ENCODE measurements at regions not wholly inside any gene's neighbourhood (a gene's known extent, or its start where the extent isn't known, plus 50 kb on each side); places are given as distances from the start of the nearest gene placed in this dataset.

- no CpG with 5 or more reads among the region's 3 CpGs for WGBS
- Histone ChIP-seq H3K4me3 (ENCODE audit: insufficient read depth in 1 of 2, low read depth in 1 of 2, low read length in 2 of 2) (no peak overlapping the region), H2BK12ac (ENCODE audit: low read length in 2 of 2) (no peak overlapping the region)
Measured at GRCh38 chr17:52759864-52760263, 601.4 kb upstream of the CA10 start.

GRCh38 chr17:52758481-52758880 lies 600.0 kb upstream of the CA10 start:
- H3K9ac ChIP-seq (ENCODE audit: low read length): no peak overlapping the region
- no peak overlapping the region for H3K27ac ChIP-seq (ENCODE audit: low read length, poor library complexity, severe bottlenecking)
- no peaks in the 10 kb centered on the region for H3K36me3 ChIP-seq (ENCODE audit: control insufficient read depth in 1 of 2, insufficient read depth in 2 of 2, low read depth in 1 of 2, low read length in 2 of 2)
- H4K8ac ChIP-seq (ENCODE audit: low read length): no peak overlapping the region
- no peak overlapping the region for H3K23ac ChIP-seq (ENCODE audit: low read length in 2 of 2)
- H3K9me3 ChIP-seq (ENCODE audit: control insufficient read depth, low read length): no peaks in the 10 kb centered on the region
- no peaks in the 10 kb centered on the region for H3K27me3 ChIP-seq (ENCODE audit: control insufficient read depth in 1 of 2, insufficient read depth in 1 of 2, low read length in 2 of 2)
- no peak overlapping the region for H3K14ac ChIP-seq (ENCODE audit: low read length in 2 of 2)
- no peak overlapping the region for H4K91ac ChIP-seq (ENCODE audit: low read length)
- H2BK5ac ChIP-seq (ENCODE audit: low read depth, low read length, poor library complexity, severe bottlenecking): no peak overlapping the region
- H3K4ac ChIP-seq (ENCODE audit: low read depth in 1 of 2, low read length in 2 of 2): no peak overlapping the region
- DNase-seq: no peak
- H2AK5ac ChIP-seq (ENCODE audit: low read length, severe bottlenecking): no peak overlapping the region
- no peak overlapping the region for H3K4me3 ChIP-seq (ENCODE audit: insufficient read depth in 1 of 2, low read depth in 1 of 2, low read length in 2 of 2)
- no peak overlapping the region for H2BK12ac ChIP-seq (ENCODE audit: low read length in 2 of 2)
- H3K79me1 ChIP-seq (replicated peaks; ENCODE audit: low read length, poor library complexity, severe bottlenecking): no peaks in the 10 kb centered on the region
- WGBS: no CpG with 5 or more reads among the region's 1 CpG
- no peak overlapping the region for H2AFZ ChIP-seq (ENCODE audit: low read depth, low read length)
- H3K4me1 ChIP-seq (ENCODE audit: control insufficient read depth, insufficient read depth, low read depth, low read length): no peaks in the 10 kb centered on the region
- no peak overlapping the region for H2BK15ac ChIP-seq (ENCODE audit: low read depth, poor library complexity, severe bottlenecking)
- no peak overlapping the region for H2BK120ac ChIP-seq (ENCODE audit: low read depth, low read length)
- no peak overlapping the region for H3K4me2 ChIP-seq (ENCODE audit: low read length, poor library complexity, severe bottlenecking)
- no peak overlapping the region for H3K18ac ChIP-seq (ENCODE audit: low read depth in 1 of 2, low read length in 2 of 2)

More at GRCh38 chr17:52759864-52760263, 601.4 kb upstream of the CA10 start:
- H3K79me1 ChIP-seq (replicated peaks; ENCODE audit: low read length, poor library complexity, severe bottlenecking): no peaks in the 10 kb centered on the region
- H4K91ac ChIP-seq (ENCODE audit: low read length): no peak overlapping the region
- H3K27me3 ChIP-seq (ENCODE audit: control insufficient read depth in 1 of 2, insufficient read depth in 1 of 2, low read length in 2 of 2): no peaks in the 10 kb centered on the region
- no peak overlapping the region for H3K18ac ChIP-seq (ENCODE audit: low read depth in 1 of 2, low read length in 2 of 2)
- no peak overlapping the region for H2AFZ ChIP-seq (ENCODE audit: low read depth, low read length)
- no peak overlapping the region for H4K8ac ChIP-seq (ENCODE audit: low read length)
- no peaks in the 10 kb centered on the region for H3K36me3 ChIP-seq (ENCODE audit: control insufficient read depth in 1 of 2, insufficient read depth in 2 of 2, low read depth in 1 of 2, low read length in 2 of 2)
- H3K23ac ChIP-seq (ENCODE audit: low read length in 2 of 2): no peak overlapping the region
- H3K14ac ChIP-seq (ENCODE audit: low read length in 2 of 2): no peak overlapping the region
- DNase-seq: no peak
- H2BK5ac ChIP-seq (ENCODE audit: low read depth, low read length, poor library complexity, severe bottlenecking): no peak overlapping the region
- no peak overlapping the region for H2AK5ac ChIP-seq (ENCODE audit: low read length, severe bottlenecking)
- no peaks in the 10 kb centered on the region for H3K4me1 ChIP-seq (ENCODE audit: control insufficient read depth, insufficient read depth, low read depth, low read length)
- H2BK15ac ChIP-seq (ENCODE audit: low read depth, poor library complexity, severe bottlenecking): no peak overlapping the region
- no peak overlapping the region for H3K4me2 ChIP-seq (ENCODE audit: low read length, poor library complexity, severe bottlenecking)
- no peak overlapping the region for H3K9ac ChIP-seq (ENCODE audit: low read length)
- H3K27ac ChIP-seq (ENCODE audit: low read length, poor library complexity, severe bottlenecking): no peak overlapping the region
- peaks cover under 1% of the 10 kb centered on the region for H3K9me3 ChIP-seq (ENCODE audit: control insufficient read depth, low read length)
- no peak overlapping the region for H3K4ac ChIP-seq (ENCODE audit: low read depth in 1 of 2, low read length in 2 of 2)
- no peak overlapping the region for H2BK120ac ChIP-seq (ENCODE audit: low read depth, low read length)

GRCh38 chr17:52756746-52757145 lies 598.2 kb upstream of the CA10 start:
- H2BK12ac ChIP-seq (ENCODE audit: low read length in 2 of 2): no peak overlapping the region
- no peak for DNase-seq
- no peak overlapping the region for H2BK5ac ChIP-seq (ENCODE audit: low read depth, low read length, poor library complexity, severe bottlenecking)
- no peak overlapping the region for H3K23ac ChIP-seq (ENCODE audit: low read length in 2 of 2)
- H3K18ac ChIP-seq (ENCODE audit: low read depth in 1 of 2, low read length in 2 of 2): no peak overlapping the region
- no peaks in the 10 kb centered on the region for H3K4me1 ChIP-seq (ENCODE audit: control insufficient read depth, insufficient read depth, low read depth, low read length)
- no peak overlapping the region for H3K4me2 ChIP-seq (ENCODE audit: low read length, poor library complexity, severe bottlenecking)
- no peak overlapping the region for H4K8ac ChIP-seq (ENCODE audit: low read length)
- no peaks in the 10 kb centered on the region for H3K79me1 ChIP-seq (replicated peaks; ENCODE audit: low read length, poor library complexity, severe bottlenecking)
- H3K4ac ChIP-seq (ENCODE audit: low read depth in 1 of 2, low read length in 2 of 2): no peak overlapping the region
- no peak overlapping the region for H2AK5ac ChIP-seq (ENCODE audit: low read length, severe bottlenecking)
- no peak overlapping the region for H4K91ac ChIP-seq (ENCODE audit: low read length)
- no peak overlapping the region for H2BK15ac ChIP-seq (ENCODE audit: low read depth, poor library complexity, severe bottlenecking)
- no peak overlapping the region for H3K9ac ChIP-seq (ENCODE audit: low read length)
- no peak overlapping the region for H3K14ac ChIP-seq (ENCODE audit: low read length in 2 of 2)
- H3K27me3 ChIP-seq (ENCODE audit: control insufficient read depth in 1 of 2, insufficient read depth in 1 of 2, low read length in 2 of 2): no peaks in the 10 kb centered on the region
- no peak overlapping the region for H3K4me3 ChIP-seq (ENCODE audit: insufficient read depth in 1 of 2, low read depth in 1 of 2, low read length in 2 of 2)
- H3K36me3 ChIP-seq (ENCODE audit: control insufficient read depth in 1 of 2, insufficient read depth in 2 of 2, low read depth in 1 of 2, low read length in 2 of 2): no peaks in the 10 kb centered on the region
- no peak overlapping the region for H3K27ac ChIP-seq (ENCODE audit: low read length, poor library complexity, severe bottlenecking)
- H2AFZ ChIP-seq (ENCODE audit: low read depth, low read length): no peak overlapping the region
- H2BK120ac ChIP-seq (ENCODE audit: low read depth, low read length): no peak overlapping the region
- H3K9me3 ChIP-seq (ENCODE audit: control insufficient read depth, low read length): no peaks in the 10 kb centered on the region

GRCh38 chr17:52754838-52755237 lies 596.3 kb upstream of the CA10 start:
- H2AFZ ChIP-seq (ENCODE audit: low read depth, low read length): no peak overlapping the region
- H2BK12ac ChIP-seq (ENCODE audit: low read length in 2 of 2): no peak overlapping the region
- H3K79me1 ChIP-seq (replicated peaks; ENCODE audit: low read length, poor library complexity, severe bottlenecking): no peaks in the 10 kb centered on the region
- no peak overlapping the region for H3K4me3 ChIP-seq (ENCODE audit: insufficient read depth in 1 of 2, low read depth in 1 of 2, low read length in 2 of 2)
- no peaks in the 10 kb centered on the region for H3K27me3 ChIP-seq (ENCODE audit: control insufficient read depth in 1 of 2, insufficient read depth in 1 of 2, low read length in 2 of 2)
- H2BK5ac ChIP-seq (ENCODE audit: low read depth, low read length, poor library complexity, severe bottlenecking): no peak overlapping the region
- H2AK5ac ChIP-seq (ENCODE audit: low read length, severe bottlenecking): no peak overlapping the region
- no peak overlapping the region for H3K9ac ChIP-seq (ENCODE audit: low read length)
- no peak overlapping the region for H3K14ac ChIP-seq (ENCODE audit: low read length in 2 of 2)
- H3K23ac ChIP-seq (ENCODE audit: low read length in 2 of 2): no peak overlapping the region
- H3K36me3 ChIP-seq (ENCODE audit: control insufficient read depth in 1 of 2, insufficient read depth in 2 of 2, low read depth in 1 of 2, low read length in 2 of 2): no peaks in the 10 kb centered on the region
- H4K91ac ChIP-seq (ENCODE audit: low read length): no peak overlapping the region
- H3K4ac ChIP-seq (ENCODE audit: low read depth in 1 of 2, low read length in 2 of 2): no peak overlapping the region
- no peaks in the 10 kb centered on the region for H3K9me3 ChIP-seq (ENCODE audit: control insufficient read depth, low read length)
- no peak overlapping the region for H3K18ac ChIP-seq (ENCODE audit: low read depth in 1 of 2, low read length in 2 of 2)
- H2BK120ac ChIP-seq (ENCODE audit: low read depth, low read length): no peak overlapping the region
- no peak overlapping the region for H3K4me2 ChIP-seq (ENCODE audit: low read length, poor library complexity, severe bottlenecking)
- H4K8ac ChIP-seq (ENCODE audit: low read length): no peak overlapping the region
- no peak overlapping the region for H2BK15ac ChIP-seq (ENCODE audit: low read depth, poor library complexity, severe bottlenecking)
- 100% methylated on average over 1 of the region's 4 CpGs for WGBS
- DNase-seq: no peak
- no peak overlapping the region for H3K27ac ChIP-seq (ENCODE audit: low read length, poor library complexity, severe bottlenecking)
- no peaks in the 10 kb centered on the region for H3K4me1 ChIP-seq (ENCODE audit: control insufficient read depth, insufficient read depth, low read depth, low read length)

Measured in mesenchymal stem cell (in vitro differentiated cells and primary cell).